Ramos (cell line): ENCODE measurements at regions not wholly inside any gene's neighbourhood (a gene's known extent, or its start where the extent isn't known, plus 50 kb on each side); places are given as distances from the start of the nearest gene placed in this dataset.

Experiments
- in situ Hi-C: fragments of 300-500 bp; cut with MboI; formaldehyde crosslinking; loops from one replicate; pipeline ENCODE4 v1.14.3; 2022; ENCODE audit warnings: low sequenced_read_pairs; ENCODE audit not compliant: unreplicated experiment

DNA sequence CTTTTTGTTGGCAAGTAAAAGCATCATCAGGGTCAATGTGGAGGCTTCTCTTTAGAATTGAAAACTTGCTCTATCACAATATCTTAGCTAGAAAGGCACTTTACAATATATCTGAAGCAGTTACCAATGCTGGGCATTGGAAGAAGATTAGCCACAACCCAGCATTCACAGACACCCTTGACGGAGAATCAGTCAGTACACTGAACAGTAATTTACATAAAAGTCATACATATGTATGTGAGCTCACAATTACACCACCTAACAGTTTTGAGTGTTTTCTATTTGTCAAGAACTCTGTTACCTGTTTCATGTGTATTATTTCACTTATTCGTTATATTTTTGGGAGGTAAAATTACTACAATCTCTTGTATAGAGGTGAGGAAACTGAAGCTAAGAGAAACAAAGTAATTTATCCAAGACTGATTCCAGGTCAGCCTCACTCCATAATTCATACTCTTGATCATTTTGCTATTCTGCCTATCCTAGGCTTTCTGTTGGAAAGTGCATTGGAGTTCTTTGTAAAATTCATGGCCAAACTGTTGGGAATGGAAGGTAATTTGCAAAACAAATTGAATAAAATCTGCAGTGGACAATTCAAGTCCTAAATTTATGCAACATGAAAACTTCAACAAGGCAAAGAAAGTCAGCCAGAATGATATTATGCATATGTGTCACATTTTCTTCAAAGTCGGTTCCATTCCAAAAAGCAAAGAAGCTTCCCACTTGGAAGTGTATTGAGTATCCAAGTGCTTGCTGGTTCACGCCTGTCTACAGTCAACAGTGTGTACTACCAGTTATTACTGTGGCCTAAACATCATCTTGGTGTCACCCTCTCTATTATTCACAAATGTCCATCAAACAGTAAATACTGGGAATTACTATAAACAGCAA, 223.7 kb upstream of the SEMA6D start:
- in situ Hi-C loops = no loop called here

DNA sequence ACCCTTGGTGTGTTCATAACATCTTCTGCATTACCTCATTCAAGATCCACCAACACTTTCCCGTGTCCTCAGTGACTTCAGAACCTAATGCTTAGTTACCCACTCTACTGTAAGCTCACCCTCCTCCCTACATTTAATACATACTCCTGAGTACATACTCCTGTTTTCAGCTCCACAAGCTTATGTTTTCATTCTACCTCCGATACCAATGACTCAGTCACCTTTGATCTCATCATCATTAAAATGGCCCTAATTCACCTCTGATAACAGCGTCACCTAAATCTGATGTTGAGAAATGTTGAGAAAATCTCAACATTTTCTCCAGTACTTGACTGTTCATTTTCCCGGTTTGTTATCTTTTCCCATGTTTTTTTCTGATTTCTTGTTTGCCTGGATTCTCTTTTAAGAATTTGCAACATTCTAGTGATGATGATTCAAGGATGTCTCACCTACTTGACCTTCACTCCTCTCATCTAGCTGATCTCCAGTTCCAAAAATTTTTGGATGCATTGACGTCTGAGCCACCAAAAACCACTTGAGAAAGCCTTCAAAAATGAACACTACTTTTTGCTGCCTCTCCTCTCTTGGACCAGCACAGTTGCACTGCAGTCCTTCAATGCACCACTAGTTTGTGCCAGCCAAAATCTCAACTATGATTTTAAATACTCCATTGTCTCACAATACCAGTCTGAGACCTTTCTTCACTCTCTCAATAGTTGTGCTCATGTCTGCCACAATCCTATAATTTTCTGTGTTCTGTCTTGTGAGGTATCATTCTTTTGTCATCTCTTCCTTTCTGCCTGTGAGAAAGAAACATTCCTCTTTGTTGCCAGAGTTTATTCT, 220.7 kb upstream of the SEMA6D start:
- in situ Hi-C loops = no loop called here

DNA sequence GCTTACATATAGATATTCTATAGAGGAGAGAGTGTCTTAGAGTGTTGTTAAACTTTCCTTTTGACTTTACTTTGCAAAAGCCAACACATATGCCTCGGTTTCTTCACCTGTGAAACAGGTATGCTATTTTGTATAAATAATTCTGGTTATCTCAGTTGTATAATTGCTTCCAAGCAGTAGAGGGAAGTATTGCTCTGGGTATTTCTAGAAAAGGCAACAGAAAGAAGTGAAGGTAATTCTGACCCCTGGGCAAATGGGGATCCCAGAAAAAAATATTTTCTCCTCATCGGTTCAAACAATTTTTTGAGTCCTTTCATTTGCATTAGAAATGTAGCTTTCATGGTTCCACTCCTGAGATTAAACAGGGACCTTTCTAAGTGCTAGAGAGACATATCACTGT, 216.5 kb upstream of the SEMA6D start:
- in situ Hi-C loops = no loop called here

DNA sequence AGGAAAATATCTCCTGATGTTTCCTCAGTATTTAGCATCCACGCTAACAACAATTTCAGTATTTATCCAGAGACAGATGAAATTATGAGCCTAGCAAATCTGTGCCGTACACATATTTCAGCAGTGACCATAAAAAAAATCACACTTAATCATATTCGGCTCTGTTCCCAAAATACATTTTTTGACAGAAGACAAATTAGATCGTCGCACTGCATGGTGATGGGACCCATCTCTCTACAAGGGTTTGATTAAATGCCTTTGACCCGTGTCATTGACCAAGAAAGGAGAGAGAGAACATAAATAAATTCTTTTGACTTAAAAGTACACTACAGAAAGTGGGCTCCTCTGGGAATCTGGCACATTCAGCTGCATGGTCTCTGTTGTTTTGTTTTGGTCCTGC, 215.3 kb upstream of the SEMA6D start:
- in situ Hi-C loops = no loop called here

DNA sequence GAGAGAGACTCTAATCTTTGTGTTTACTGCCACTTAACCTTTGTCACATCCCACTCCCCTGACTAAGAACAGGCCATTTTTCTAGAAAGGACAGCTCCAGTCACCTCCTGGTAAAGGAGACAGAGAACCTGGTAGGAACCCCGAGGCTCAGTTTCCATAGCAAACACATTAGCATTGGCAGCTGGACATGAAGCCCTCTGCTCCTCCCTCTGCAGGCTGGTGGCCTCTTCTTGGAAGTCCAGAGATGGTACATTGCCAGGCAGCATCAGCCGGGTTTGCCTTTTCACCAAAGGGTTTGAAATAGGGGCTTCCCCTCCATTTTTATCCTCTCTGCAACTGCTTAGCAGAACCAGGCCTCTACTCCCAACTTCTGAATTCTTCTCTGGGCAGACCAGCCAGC, 213.4 kb upstream of the SEMA6D start:
- in situ Hi-C loops = no loop called here

DNA sequence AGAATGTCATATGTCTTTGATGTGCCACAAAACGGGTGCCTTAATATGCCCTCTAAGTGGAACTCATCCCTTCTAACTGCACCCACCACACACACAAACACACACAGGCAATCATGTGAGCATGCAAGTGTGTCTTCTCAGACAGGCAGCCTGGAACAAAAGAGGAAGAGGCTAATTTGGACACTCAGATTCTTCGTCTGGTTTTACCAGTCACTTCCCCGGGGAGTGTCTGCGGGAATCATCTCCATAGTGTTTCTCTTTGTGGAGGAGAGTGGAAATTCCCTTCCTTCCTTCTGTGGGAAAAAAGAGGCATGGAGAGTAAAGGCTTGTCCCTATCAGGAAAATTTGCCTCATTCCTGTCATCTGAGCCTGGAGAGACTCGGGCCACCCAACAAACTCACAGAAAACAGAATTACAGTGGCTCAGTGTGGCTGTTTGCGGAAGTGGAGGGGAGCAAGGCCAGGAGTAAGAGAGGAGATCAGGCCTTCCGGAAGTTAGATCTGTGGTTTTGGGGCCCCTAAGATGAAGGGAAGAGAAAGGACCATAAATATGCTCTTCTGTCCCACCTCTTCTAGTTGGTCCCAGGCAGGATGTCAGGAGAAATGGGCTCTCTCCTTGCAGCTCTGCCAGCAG, 212.6 kb upstream of the SEMA6D start:
- in situ Hi-C loops = no loop called here

DNA sequence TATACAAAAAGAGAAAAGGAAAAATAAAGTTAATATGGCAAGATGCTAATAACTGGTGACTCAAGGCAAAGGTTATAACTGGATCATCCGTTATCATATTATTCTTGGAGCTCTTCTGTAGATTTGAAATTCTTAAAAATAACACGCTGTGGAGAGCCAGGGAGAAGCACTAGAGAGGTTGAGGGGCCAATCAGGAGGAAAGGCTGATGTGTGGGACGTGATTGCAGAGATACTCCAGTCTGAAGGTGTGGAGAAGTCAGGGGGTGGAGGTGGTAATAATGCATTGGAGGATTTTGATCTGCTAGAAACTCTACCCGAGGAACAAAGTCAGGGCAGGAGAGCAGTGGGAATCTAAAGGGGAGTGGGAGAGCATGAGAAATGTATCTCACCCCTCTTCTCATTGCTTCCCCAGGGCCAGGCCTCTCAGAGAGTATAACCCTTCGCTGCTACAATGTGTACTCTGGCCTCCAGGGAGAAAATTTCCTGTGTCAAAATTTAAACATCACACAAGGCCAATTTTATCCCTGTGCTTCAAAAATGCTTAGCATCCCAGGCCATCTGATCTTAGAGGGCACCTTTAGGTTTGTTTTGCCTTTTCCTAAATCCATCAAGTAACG, 211.5 kb upstream of the SEMA6D start:
- in situ Hi-C loops = no loop called here

DNA sequence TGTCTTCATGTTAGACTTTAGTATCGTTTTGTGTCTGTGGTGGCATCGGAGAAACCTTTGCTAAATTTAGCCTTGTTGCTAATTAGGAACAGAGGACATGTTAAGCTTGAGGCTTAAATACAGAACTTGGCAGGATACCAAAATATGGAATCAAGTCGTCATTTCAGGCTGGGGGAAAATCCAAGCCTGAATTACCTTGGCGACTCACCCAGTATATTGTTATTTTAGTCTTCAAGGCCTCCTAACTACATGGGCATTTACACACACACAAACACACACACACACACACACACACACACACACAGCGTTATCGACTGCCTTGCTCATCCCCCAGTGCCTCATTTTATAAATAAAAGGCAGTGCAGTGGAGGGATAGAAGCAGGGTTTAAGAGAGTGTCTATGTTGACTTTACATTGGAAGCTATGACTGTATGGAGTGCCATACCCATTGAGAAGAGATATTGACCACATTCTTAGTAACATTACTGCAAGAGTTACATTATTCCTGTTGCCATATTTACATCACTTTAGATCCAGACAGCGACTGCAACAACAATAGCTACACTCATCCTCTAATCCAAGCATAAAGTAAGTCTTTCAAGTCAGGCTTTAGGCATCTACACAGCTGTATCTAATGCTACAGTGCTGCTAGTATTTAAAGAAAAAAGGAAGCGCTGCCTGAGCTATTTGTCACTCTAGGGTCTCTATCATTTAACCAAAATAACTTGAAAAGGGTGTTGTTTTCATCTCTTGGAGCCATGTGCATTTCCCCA, 210.8 kb upstream of the SEMA6D start:
- in situ Hi-C loops = no loop called here

DNA sequence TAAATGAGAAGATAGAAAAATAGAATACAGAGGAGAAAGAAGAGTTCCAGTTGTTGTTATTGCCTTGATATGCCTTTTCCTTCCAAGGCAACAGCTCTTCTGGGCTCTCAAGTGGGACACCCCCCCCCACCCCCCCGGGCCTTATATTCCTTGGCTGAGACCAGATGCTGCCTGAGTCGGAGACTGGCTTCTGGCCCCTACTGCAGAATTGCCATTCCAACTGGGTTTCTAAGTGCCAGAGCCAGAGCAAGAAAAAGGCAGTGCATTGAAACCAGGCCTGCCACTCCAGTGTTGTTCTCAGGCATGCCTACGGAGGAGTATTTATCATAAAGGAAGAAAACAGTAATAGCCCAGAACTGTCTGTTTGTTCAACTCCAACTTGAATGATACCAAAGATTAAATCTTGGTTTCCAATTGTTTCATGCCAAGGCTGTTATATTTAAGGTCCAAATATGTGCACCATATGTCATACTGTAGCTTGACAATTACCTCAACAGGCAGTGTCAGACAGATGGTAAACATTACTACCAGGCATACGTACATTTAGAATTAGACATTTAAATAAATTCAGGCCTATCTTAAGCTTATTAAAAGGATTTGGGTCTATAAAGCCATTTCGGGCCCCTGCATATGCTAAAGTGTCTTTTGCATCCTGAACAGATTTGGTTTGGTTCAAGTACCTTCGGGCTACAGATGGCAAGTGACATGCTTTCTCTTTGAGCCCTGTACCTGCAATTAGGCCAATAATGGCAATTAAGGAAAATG, 209.9 kb upstream of the SEMA6D start:
- in situ Hi-C loops = no loop called here

DNA sequence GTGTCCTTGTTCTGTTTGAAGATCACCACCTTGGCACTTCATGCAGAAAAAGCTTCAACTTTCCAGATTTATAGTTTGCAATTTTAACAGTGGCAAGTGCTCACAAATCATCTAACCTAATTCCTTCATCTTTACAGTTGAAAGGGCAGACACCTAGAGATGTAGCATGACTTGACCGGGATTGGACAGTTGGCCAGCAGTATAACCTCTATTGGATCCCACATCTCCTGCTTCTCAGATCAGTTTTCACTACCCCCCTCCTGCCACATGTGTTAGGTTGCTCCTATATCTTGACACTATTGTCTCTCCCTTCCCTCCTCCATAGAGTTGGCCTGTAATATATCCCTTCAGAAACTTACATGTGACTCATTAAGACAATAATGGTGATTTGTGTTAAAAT, 206.0 kb upstream of the SEMA6D start:
- in situ Hi-C loops = no loop called here

DNA sequence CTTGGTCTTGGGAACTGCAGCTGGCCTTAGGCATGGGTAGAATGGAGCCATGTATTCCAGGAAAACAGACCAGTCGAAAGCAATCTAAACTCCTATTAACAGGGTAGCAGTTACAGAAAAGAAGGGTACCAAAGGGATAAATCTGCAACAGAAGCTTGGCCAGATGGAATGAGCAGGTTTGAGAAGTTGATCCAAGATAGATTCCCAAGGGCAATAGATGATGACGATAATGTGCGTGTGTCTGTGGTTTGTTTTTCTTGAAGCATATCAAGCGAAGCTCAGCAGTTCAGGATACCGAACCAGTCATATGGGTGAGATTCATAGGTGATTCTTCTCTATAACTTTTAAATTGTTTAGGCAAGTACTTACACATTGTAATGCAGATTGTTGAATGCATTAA, 203.8 kb upstream of the SEMA6D start:
- in situ Hi-C loops = no loop called here

DNA sequence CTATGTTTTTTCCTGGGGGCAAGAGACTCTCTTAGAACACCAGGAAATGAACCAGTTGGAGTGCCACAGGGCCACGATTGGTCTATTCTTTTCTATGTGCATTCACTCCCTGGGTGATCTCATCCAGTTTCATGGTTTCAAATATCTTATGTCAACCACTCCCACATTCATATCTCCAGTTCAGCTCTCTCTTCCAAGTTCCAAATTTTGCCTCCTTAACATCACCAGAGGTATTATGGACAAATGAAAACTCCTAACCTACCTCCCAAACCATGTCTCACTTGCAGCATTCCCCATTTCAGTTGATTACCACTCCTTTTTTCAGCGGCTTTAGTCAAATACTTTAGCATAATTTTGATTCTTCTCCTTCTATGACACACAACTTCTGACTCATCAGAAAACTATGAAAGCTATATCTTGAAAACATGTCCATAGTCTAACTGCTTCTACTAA, 203.1 kb upstream of the SEMA6D start:
- in situ Hi-C loops = no loop called here

DNA sequence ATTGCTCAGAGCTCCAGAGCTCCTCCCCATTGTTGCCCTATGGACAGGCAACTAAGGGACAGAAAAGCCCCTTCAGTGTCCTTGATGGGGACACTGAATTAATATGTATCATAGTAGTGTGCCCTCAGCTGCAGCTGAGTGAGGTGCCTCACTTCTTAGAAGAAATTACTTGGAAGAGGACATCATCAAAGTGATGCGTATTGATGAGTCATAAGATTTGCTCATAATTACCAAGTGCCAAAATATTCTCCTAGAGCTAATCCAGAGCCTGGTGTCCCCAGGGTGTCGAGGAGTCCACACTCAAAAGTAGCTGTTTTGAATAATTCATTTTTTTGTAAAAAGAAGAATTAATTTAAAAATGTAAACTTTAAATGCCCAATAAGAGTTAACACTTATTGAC, 200.7 kb upstream of the SEMA6D start:
- in situ Hi-C loops = no loop called here

DNA sequence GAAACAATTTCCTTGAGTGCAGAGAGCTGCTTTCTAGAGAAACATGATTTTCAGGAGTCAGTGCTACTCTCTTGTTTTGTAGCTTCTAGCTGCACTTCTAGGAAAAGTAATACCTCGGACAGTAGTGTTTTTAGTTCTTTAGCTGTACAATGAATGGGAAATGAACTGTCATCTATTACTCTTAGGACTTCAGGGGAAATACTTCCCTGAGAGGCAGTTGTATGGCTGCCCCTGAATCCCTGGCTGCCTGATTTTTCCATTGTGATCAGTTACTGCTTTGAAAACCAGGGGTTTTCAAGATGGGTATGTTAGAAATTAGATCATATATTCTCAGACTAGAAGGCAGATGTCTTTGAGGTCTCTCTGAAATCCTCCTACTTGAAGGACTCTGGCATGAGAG, 200.3 kb upstream of the SEMA6D start:
- in situ Hi-C loops = no loop called here

DNA sequence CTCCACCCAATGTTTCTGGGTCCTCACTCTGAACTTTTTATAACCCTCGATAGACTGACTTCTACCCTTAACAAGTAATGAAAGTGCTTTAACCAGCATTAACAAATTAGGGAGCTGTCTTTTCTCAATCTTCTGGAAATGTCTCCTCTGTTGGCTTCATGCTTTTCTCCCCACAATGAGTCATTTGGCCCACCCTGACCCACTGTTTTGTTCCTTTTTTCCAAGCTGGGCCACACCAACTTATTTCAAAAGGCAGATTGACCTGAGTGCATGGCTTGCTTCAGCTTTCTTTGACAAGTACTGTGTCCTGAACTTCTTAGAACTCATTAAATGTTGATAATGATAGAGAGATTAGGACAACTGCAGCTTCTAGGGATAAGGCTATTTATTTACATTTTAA, 199.6 kb upstream of the SEMA6D start:
- in situ Hi-C loops = no loop called here

DNA sequence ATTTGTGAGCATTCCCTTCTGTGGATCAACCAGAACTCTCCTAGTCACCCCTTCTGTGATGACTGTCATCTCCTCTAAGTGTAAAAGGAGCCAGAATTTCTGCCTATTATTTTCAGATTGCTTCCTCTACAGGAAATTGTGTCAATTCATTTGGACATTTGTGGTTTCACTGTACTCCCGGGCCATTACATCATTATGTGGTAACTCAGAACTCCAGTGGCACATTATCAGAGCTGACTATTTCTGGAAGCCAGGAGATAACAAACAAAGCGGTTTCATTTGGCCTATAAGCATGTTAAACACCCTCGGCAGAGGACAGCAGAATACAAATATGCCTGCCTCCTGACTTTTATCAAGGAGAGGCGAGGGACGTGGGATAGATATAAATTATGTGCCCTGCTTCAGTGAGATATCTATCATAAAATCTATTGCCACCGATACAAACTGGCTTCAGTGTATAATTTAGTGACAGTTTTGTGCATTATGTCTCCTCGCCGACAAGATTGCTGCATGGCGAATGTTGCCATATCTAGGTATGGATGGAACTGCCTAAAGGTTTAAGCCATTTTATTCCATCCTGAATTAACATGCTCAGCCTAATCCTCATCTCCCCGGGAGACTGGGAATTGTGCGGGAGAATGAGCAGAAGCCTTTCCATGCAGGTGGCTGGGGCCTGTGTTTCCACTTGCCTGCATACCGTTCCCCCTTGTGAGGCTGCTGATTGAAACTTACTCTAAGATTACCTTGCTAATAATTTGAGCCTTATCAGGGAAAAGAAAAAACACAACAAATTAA, 193.4 kb upstream of the SEMA6D start:
- in situ Hi-C loops = no loop called here

DNA sequence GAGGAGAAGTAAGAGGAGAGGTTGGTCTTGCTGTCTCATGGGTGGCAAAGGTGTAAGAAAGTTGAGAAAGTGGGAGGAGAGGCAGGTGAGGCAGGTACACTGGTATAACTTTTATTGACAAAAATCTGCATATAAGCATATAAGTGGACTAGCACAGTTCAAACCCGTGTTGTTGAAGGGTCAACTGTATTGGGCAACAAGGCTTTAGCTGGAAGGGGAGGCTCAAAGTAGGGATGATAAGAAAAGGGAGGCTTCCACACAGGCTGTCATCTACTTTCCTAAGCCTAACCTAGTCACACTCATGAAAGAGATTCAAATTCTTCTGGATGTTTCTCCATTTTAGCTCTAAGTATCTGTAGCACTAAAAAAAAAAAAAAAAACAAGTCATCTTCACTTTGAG, 188.1 kb upstream of the SEMA6D start:
- in situ Hi-C loops = no loop called here

DNA sequence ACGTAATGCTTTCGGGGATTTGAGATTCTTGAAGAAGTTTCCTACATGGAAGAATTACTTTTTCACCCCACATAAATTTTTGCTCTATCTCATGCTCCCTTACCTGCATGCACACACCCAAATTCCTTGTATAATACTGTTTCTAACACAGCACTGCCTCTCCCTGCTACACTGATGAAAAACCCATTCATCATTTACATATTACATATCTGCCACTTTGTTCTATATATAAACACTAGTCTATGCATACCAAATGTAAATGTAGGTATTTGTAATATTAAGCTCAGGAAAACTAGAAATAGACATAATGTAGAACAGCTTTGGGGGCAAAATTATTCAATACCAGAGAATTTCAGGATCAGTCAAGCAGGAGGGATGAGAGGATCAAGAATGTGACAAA, 182.6 kb upstream of the SEMA6D start:
- in situ Hi-C loops = no loop called here
